ENCODE measurements at regions not wholly inside any gene's neighbourhood (a gene's known extent, or its start where the extent isn't known, plus 50 kb on each side); places are given as distances from the start of the nearest gene placed in this dataset.

- TF ChIP-seq, protein P1, sequence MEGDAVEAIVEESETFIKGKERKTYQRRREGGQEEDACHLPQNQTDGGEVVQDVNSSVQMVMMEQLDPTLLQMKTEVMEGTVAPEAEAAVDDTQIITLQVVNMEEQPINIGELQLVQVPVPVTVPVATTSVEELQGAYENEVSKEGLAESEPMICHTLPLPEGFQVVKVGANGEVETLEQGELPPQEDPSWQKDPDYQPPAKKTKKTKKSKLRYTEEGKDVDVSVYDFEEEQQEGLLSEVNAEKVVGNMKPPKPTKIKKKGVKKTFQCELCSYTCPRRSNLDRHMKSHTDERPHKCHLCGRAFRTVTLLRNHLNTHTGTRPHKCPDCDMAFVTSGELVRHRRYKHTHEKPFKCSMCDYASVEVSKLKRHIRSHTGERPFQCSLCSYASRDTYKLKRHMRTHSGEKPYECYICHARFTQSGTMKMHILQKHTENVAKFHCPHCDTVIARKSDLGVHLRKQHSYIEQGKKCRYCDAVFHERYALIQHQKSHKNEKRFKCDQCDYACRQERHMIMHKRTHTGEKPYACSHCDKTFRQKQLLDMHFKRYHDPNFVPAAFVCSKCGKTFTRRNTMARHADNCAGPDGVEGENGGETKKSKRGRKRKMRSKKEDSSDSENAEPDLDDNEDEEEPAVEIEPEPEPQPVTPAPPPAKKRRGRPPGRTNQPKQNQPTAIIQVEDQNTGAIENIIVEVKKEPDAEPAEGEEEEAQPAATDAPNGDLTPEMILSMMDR (IDR thresholded peaks at IDR 0.05; ENCODE audit: low read depth, low read length), result no peak
- TF ChIP-seq POLR2A (IDR thresholded peaks at IDR 0.05; ENCODE audit: extremely low read depth, insufficient read length) (no peak), MAX (IDR thresholded peaks at IDR 0.05; ENCODE audit: low read depth, low read length) (no peak), MYC (IDR thresholded peaks at IDR 0.05; ENCODE audit: low read depth, low read length) (no peak)
Measured at GRCh38 chr3:177745607-177746005, 548.3 kb upstream of the TBL1XR1 start.
